ENCODE measurements at regions not wholly inside any gene's neighbourhood (a gene's known extent, or its start where the extent isn't known, plus 50 kb on each side); places are given as distances from the start of the nearest gene placed in this dataset.

GRCh38 chr16:85222155-85222863, 110.0 kb upstream of the CIBAR2 start:
- DNase-seq (ENCODE audit: low read depth, low spot score), result peak; percentile 63
- TF ChIP-seq, protein P1, sequence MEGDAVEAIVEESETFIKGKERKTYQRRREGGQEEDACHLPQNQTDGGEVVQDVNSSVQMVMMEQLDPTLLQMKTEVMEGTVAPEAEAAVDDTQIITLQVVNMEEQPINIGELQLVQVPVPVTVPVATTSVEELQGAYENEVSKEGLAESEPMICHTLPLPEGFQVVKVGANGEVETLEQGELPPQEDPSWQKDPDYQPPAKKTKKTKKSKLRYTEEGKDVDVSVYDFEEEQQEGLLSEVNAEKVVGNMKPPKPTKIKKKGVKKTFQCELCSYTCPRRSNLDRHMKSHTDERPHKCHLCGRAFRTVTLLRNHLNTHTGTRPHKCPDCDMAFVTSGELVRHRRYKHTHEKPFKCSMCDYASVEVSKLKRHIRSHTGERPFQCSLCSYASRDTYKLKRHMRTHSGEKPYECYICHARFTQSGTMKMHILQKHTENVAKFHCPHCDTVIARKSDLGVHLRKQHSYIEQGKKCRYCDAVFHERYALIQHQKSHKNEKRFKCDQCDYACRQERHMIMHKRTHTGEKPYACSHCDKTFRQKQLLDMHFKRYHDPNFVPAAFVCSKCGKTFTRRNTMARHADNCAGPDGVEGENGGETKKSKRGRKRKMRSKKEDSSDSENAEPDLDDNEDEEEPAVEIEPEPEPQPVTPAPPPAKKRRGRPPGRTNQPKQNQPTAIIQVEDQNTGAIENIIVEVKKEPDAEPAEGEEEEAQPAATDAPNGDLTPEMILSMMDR (IDR thresholded peaks at IDR 0.05; ENCODE audit: low read depth, low read length), result no peak
- no peak overlapping the region for H3K4me3 ChIP-seq (ENCODE audit: low read depth, low read length)
- in situ Hi-C loops (cut with HindIII; ENCODE audit: low sequenced_read_pairs), result no loop called here

- in situ Hi-C loops (cut with HindIII; ENCODE audit: low sequenced_read_pairs), result no loop called here
- TF ChIP-seq, protein P1 (IDR thresholded peaks at IDR 0.05; ENCODE audit: low read depth, low read length), result no peak
- H3K4me3 ChIP-seq (ENCODE audit: low read depth, low read length), result no peak overlapping the region
- no peak for DNase-seq (ENCODE audit: low read depth, low spot score)
Observed at GRCh38 chr16:85225257-85225656, 113.0 kb upstream of the CIBAR2 start.

DNA sequence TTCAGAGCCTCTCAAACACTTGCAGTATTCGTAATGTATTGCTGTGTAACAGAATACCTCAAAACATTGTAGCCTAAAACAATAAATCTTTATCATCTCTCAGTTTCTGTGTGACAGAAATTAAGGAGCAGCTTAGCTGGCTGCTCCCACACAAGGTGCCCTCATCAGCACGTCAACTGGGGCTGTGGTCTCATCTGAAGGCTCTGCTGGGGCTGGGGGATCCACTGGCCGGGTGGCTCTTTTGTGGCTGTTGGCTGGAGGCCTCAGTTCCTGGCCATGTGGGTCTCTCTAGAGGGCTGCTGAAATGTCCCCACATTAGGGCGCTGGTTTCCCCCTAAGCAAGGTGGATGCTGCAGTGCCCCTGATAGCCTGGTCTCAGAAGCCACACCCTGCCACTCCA, 113.4 kb upstream of the CIBAR2 start:
- in situ Hi-C loops (cut with HindIII; ENCODE audit: low sequenced_read_pairs), result no loop called here
- DNase-seq (ENCODE audit: low read depth, low spot score), result no peak
- no peak overlapping the region for H3K4me3 ChIP-seq (ENCODE audit: low read depth, low read length)
- TF ChIP-seq, protein P1 (IDR thresholded peaks at IDR 0.05; ENCODE audit: low read depth, low read length), result no peak

- DNase-seq (ENCODE audit: low read depth, low spot score), result peak; percentile 71
- H3K4me3 ChIP-seq (ENCODE audit: low read depth, low read length), result no peak overlapping the region
- TF ChIP-seq, protein P1 (IDR thresholded peaks at IDR 0.05; ENCODE audit: low read depth, low read length), result no peak
- in situ Hi-C loops (cut with HindIII; ENCODE audit: low sequenced_read_pairs), result no loop called here
Observed at GRCh38 chr16:85227084-85227945, 115.0 kb upstream of the CIBAR2 start.

- H3K4me3 ChIP-seq (ENCODE audit: low read depth, low read length), result no peak overlapping the region
- DNase-seq (ENCODE audit: low read depth, low spot score), result peak; percentile 73
- in situ Hi-C loops (cut with HindIII; ENCODE audit: low sequenced_read_pairs), result no loop called here
- TF ChIP-seq, protein P1 (IDR thresholded peaks at IDR 0.05; ENCODE audit: low read depth, low read length), result peak; percentile 31
Observed at GRCh38 chr16:85227946-85228862, 115.9 kb upstream of the CIBAR2 start.

- in situ Hi-C loops (cut with HindIII; ENCODE audit: low sequenced_read_pairs), result no loop called here
- no peak for DNase-seq (ENCODE audit: low read depth, low spot score)
- no peak overlapping the region for H3K4me3 ChIP-seq (ENCODE audit: low read depth, low read length)
- TF ChIP-seq, protein P1 (IDR thresholded peaks at IDR 0.05; ENCODE audit: low read depth, low read length), result no peak
Observed at GRCh38 chr16:85228970-85229430, 116.7 kb upstream of the CIBAR2 start.

Measured in astrocyte of the spinal cord (primary cell).